HG02759 (cell line): ENCODE measurements at regions not wholly inside any gene's neighbourhood (a gene's known extent, or its start where the extent isn't known, plus 50 kb on each side); places are given as distances from the start of the nearest gene placed in this dataset.
"Not testable (repeated sequence)": the region's sequence is repeated elsewhere in the genome, so short reads cannot be mapped to it uniquely, and the experiment has no call there.

ENCODE experiments used
- ATAC-seq: cut with Tn5 transposase; IDR thresholded peaks from one replicate; pipeline ENCODE4 v1.9.1; 2021; ENCODE audit warnings: mild to moderate bottlenecking, moderate library complexity; ENCODE audit not compliant: unreplicated experiment

- ATAC-seq: no peak
Measured at GRCh38 chr2:7368211-7368610, 451.0 kb downstream of the RNF144A start.

DNA sequence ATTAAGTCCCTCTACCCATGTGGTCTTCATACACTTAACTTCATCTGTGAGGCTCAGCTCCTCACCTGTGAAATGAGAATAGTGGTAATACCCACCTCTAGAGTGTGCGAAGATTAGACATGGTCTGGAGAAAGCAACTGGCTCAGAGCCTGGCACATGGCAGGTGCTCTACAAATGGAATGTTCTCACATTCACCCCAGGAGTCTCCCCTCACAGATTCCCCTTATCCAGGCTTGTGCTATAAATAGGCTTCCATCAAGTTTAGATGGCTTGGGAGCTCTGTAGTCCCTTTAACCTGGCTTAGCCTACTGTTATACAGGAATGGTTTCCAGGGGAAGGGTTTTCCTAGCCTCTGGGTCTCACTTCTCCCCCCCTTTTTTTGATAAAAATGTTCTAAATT is 455.9 kb downstream of the RNF144A start:
- no peak for ATAC-seq

- ATAC-seq: no peak
Measured at GRCh38 chr2:7375901-7376300, 458.7 kb downstream of the RNF144A start.

DNA sequence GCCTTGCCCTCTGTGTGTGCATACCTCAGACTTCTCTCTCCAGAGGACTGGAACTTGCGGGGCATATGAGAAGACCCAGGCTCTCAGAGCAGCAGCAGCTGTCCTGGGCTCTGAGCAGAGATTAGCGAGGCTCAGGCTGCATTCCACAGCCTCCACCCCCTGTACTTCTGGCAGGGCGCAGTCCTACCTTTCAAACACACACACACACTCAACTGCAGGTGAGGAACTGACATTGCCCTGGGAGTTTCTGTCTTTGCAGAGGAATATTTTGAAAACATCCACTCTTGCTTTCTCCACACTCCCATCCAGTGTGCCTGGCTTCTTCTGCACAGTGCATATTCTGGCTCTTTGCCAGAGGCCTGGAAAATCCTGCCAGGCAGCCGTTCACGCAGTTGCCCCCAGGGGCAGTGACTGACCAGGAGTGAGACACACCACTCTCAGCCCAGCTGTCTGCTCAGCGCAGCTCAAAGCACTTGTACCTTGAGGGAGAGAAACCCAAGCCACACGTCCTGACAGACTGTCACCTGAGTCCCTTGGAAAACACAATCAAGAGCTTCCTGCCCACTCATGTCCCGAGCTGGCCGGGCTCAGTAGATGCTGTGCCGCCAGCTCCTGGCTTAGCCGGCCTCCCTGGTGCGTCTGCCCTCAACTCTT is 460.8 kb downstream of the RNF144A start:
- ATAC-seq: no peak

- no peak for ATAC-seq
Measured at GRCh38 chr2:7378591-7378990, 461.4 kb downstream of the RNF144A start.

GRCh38 chr2:7379799-7380198 is 462.6 kb downstream of the RNF144A start:
- ATAC-seq: no peak

- no peak for ATAC-seq
Measured at GRCh38 chr2:7384773-7385349, 467.6 kb downstream of the RNF144A start.

GRCh38 chr2:7390311-7390710 is 473.1 kb downstream of the RNF144A start:
- ATAC-seq: not testable (repeated sequence)

- ATAC-seq: no peak
Measured at GRCh38 chr2:7392076-7392787, 475.0 kb downstream of the RNF144A start.

GRCh38 chr2:7394195-7394594 is 477.0 kb downstream of the RNF144A start:
- ATAC-seq: no peak

DNA sequence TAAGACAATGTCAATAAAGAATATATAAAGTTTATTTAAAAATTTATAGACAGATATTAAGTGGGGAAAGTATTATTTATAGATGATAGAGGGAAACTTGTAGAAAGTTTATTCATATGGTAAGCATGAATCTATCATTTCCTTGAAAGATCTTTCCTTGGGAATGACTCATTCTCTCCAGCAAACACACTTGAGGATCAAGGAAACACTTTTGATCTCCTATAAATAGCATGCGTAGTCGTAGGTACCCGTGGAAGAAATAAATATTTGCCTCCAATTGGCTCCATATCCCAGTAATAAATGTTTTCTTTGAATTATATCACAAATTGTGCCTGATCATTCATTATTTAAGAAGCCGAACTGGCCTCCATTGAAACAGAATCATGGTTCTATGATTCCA is 483.4 kb downstream of the RNF144A start:
- ATAC-seq: no peak

GRCh38 chr2:7403092-7403775 is 486.0 kb downstream of the RNF144A start:
- no peak for ATAC-seq

DNA sequence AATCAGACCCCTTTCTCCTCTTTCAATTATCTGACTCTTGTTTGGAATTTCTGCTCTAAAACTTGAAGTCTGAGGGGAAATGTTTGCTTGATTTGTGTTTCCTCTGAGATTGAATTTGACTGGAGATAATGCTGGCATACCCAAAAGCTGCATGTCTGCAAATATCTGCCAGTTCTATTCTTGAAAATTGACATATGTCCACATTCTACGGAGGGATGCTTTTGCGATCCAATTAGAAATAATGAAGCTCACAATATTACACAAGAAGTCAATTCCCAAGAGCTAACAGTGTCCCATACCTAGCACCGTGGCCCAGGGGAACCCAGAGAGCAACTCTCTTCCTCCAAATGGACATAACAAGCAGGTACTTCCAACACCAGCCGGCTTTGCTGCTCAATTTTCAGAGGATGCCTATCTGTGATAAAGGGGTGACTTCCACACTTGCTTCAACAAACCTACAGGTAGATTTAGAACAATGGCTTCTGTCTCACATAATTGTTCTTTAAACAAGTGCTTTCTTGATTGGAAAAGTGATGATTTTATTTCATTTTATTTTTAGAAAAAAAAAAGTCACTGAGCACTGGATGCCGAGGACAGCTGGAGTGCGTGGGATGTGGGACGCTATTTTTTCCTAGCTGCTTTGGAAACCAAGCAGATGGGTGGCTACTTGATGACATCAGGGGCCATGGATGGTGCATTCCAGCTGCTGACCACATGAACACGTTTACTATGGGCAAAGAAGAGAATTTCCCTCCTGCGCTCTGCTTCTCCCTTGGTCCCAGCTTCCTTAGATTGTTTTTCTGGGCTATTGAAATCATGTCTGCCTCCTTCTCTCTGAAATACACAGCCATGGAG is 488.9 kb downstream of the RNF144A start:
- no peak for ATAC-seq

DNA sequence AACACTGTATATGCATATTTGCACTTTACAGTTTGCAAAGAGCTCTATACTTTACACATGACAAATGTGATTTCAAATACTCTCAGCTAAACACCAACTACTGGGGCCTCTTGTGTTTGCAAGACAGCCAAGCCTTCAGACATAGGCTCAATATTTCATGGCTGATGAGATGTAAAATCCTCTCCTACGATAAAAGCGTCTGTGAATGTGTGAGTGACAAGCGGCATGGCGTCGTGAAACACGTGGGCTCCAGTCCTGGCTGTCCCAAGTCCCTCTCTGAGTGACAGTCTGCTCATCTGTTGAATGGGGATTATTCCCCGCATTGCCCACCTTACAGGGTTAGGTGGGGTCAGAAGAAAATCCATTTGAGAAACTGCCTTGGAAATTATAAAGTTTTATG is 489.8 kb downstream of the RNF144A start:
- no peak for ATAC-seq

DNA sequence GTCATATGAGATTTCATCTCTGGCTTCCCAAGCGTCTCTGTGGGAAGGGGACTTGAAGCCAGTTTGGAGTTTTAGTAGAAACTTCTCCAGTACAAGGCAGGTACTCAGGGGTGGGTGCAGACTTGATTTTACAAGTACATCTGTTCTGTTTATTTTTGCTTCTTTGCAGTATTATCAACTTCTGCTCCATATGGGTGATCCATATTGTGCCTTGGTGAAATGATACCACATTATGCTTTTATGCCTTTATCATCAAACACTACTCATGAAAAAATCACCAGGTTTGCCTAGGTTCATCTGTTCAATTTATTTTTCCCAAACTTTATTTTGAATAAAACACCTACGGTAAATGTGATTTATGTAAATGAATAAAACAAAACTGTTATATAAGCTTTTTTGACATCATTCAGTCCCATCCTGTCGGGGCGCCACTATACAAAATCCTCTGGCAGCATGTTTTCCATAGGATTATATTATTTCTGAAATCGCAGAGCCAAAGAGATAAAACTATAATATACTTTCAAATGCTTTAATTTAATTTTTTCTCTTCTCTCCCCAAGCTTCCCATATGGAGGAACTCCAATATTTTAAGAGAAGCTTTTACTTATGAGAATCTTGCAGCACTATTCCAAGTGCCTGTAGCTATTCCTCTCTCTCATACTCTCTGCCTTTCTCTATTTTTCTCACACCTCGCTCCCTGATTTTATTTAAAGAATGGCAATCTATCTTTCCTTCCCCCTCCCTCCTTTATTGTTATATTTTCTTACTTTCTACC is 490.9 kb downstream of the RNF144A start:
- no peak for ATAC-seq

DNA sequence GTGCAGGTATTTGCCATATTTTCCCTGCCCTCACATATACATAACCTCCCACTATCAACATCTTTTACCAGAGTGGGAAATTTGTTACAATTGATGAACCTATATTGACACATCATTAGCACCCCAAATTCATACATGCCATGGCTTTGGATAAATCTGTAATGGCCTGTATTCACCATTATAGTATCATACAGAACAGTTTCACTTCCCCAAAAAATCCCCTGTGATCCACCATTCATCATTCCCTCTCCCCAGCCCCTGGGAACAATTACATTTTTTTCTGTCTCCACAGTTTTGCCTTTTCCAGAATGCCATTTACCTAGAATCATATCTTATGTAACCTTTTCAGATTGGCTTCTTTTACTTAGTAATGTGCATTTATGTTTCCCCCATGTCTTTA is 494.5 kb downstream of the RNF144A start:
- no peak for ATAC-seq

- no peak for ATAC-seq
Measured at GRCh38 chr2:7417845-7418742, 500.9 kb downstream of the RNF144A start.

DNA sequence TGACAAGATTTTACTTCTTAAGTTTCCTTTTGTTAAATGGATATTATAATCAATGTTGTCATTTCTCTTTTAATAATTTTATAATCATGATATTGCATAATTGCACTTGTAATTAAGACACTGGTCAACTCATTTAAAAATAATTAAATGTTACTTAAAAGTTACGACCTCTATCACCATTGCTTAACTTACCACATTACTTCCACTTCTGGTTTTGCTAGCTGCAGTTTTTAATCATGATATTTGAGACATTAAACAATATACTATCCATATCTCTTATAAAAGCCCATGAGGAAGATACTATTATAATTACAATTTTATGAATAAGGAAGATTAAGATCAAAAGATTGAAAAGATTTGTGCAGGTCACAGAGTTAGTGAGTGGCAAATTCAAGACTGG is 502.0 kb downstream of the RNF144A start:
- no peak for ATAC-seq

GRCh38 chr2:7419814-7420311 is 502.7 kb downstream of the RNF144A start:
- ATAC-seq: no peak
